GM19395 (cell line): ENCODE measurements at regions not wholly inside any gene's neighbourhood (a gene's known extent, or its start where the extent isn't known, plus 50 kb on each side); places are given as distances from the start of the nearest gene placed in this dataset.

ENCODE experiments used
- ATAC-seq: cut with Tn5 transposase; IDR thresholded peaks from one replicate; pipeline ENCODE4 v1.9.1; 2021; ENCODE audit warnings: mild to moderate bottlenecking, moderate library complexity; ENCODE audit not compliant: unreplicated experiment

GRCh38 chr7:115153176-115153575 is 231.3 kb downstream of the MDFIC start:
- no peak for ATAC-seq

GRCh38 chr7:115146148-115146547 is 224.3 kb downstream of the MDFIC start:
- peak; percentile 35 for ATAC-seq

- peak; percentile 91 for ATAC-seq
Observed at GRCh38 chr7:115145512-115145911, 223.6 kb downstream of the MDFIC start.

- no peak for ATAC-seq
Observed at GRCh38 chr7:115137816-115138215, 215.9 kb downstream of the MDFIC start.

GRCh38 chr7:115136796-115137443 is 215.0 kb downstream of the MDFIC start:
- no peak for ATAC-seq

- peak; percentile 98 for ATAC-seq
Observed at GRCh38 chr7:115135769-115136410, 214.0 kb downstream of the MDFIC start.

- no peak for ATAC-seq
Observed at GRCh38 chr7:115135146-115135545, 213.3 kb downstream of the MDFIC start.

GRCh38 chr7:115133248-115133647 is 211.4 kb downstream of the MDFIC start:
- no peak for ATAC-seq

- ATAC-seq, result no peak
Observed at GRCh38 chr7:115132096-115132495, 210.2 kb downstream of the MDFIC start.

GRCh38 chr7:115128154-115128553 is 206.3 kb downstream of the MDFIC start:
- ATAC-seq, result no peak

GRCh38 chr7:115127399-115128021 is 205.6 kb downstream of the MDFIC start:
- ATAC-seq, result no peak

- no peak for ATAC-seq
Observed at GRCh38 chr7:115125750-115126149, 203.9 kb downstream of the MDFIC start.

- no peak for ATAC-seq
Observed at GRCh38 chr7:115125312-115125711, 203.4 kb downstream of the MDFIC start.

- no peak for ATAC-seq
Observed at GRCh38 chr7:115124409-115124939, 202.6 kb downstream of the MDFIC start.

- ATAC-seq, result no peak
Observed at GRCh38 chr7:115123441-115123840, 201.5 kb downstream of the MDFIC start.

- no peak for ATAC-seq
Observed at GRCh38 chr7:115122388-115122787, 200.5 kb downstream of the MDFIC start.

GRCh38 chr7:115117748-115118147 is 195.9 kb downstream of the MDFIC start:
- no peak for ATAC-seq

GRCh38 chr7:115116773-115117715 is 195.2 kb downstream of the MDFIC start:
- ATAC-seq, result peak; percentile 72

GRCh38 chr7:115113776-115114175 is 191.9 kb downstream of the MDFIC start:
- ATAC-seq, result no peak

- no peak for ATAC-seq
Observed at GRCh38 chr7:115113131-115113530, 191.2 kb downstream of the MDFIC start.

- no peak for ATAC-seq
Observed at GRCh38 chr7:115110523-115110922, 188.6 kb downstream of the MDFIC start.
